Fibroblast of pulmonary artery (primary cell): ENCODE measurements at regions not wholly inside any gene's neighbourhood (a gene's known extent, or its start where the extent isn't known, plus 50 kb on each side); places are given as distances from the start of the nearest gene placed in this dataset.

Experiments
- DNase-seq: peaks from one replicate; pipeline ENCODE4 v3.0.0-alpha.2; 2010; ENCODE audit warnings: low read depth
- H3K4me3 ChIP-seq: replicated peaks from 2 replicates; pipeline ENCODE4 v1.5.1; 2011; ENCODE audit warnings: low read depth, mild to moderate bottlenecking, control low read depth, low read length, moderate library complexity
- CTCF ChIP-seq: IDR thresholded peaks from 2 replicates; pipeline ENCODE4 v1.5.1; 2011; ENCODE audit warnings: mild to moderate bottlenecking, control low read depth, low read length, inconsistent platforms; ENCODE audit errors: missing control alignments

GRCh38 chr3:83189634-83190033 is 1428.2 kb upstream of the GBE1 start:
- no peak for TF ChIP-seq CTCF
- no peak for DNase-seq
- H3K4me3 ChIP-seq = no peak overlapping the region

- DNase-seq = no peak
- H3K4me3 ChIP-seq = no peak overlapping the region
- no peak for TF ChIP-seq CTCF
Measured at GRCh38 chr3:83169473-83169872, 1408.0 kb upstream of the GBE1 start.

DNA sequence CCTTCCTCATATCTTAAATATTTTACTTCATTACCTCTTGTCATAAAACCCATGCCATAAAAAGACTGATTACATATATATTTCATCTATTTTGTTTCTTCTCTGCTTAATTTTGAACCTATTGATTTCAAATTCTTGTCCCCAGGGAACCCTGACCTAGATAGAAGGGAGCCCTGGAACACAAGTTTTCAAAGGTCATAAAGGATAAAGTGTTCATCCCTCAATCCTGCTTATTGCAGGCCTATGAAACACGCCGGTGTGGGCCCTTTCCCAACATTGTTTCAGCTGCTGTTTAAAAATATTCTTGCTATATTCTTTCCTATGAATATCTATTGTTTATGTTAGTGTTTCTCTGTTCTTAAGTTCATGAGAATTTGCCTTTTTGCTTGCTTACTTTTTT is 1389.5 kb upstream of the GBE1 start:
- no peak for TF ChIP-seq CTCF
- no peak overlapping the region for H3K4me3 ChIP-seq
- no peak for DNase-seq

DNA sequence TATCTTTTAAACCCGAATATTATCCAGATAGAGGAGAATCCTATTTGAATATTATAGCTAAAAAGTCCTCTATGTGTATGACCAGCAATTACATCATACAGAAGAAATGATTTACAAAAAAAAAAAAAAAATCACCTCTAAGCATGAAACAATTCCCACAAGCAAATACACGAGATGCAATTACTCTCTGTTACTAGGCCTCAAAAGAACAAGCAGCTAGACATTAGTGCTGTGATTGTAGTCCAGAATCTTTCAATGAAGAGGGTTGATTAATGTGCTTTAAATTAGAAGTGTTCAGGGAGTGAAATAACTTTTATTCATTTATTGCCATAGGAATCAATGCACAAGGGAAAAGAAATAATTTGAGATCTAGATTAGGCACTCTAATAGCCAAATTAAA is 1379.5 kb upstream of the GBE1 start:
- H3K4me3 ChIP-seq = no peak overlapping the region
- DNase-seq = no peak
- no peak for TF ChIP-seq CTCF

DNA sequence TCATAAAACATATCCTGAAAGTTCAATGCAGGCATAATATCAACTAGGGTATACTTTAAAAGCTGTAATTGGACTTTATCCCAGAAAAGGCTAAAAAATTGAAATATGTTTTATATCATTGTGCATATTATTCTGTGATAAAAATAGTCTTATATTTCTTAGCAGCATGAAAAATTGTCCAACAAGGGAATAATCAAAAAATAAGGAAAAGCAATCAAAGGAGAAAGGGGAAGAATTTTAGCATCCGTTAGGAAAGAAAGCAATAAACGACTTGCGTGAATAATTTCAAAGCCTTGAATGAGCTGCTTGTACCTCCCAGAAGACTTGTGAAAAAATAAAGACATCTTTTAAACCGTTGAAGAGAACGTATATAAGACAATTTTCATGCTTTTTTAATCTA is 1369.8 kb upstream of the GBE1 start:
- no peak for TF ChIP-seq CTCF
- DNase-seq = no peak
- no peak overlapping the region for H3K4me3 ChIP-seq

- DNase-seq = no peak
- no peak for TF ChIP-seq CTCF
- H3K4me3 ChIP-seq = no peak overlapping the region
Measured at GRCh38 chr3:83122774-83123350, 1361.4 kb upstream of the GBE1 start.

- TF ChIP-seq CTCF = no peak
- no peak overlapping the region for H3K4me3 ChIP-seq
- no peak for DNase-seq
Measured at GRCh38 chr3:83093222-83093572, 1331.8 kb upstream of the GBE1 start.
